Astrocyte of the hippocampus (primary cell): ENCODE measurements at regions not wholly inside any gene's neighbourhood (a gene's known extent, or its start where the extent isn't known, plus 50 kb on each side); places are given as distances from the start of the nearest gene placed in this dataset.
"Not testable (repeated sequence)": the region's sequence is repeated elsewhere in the genome, so short reads cannot be mapped to it uniquely, and the experiment has no call there.

Source experiments
- DNase-seq: peaks from one replicate; pipeline ENCODE4 v3.0.0; 2011; ENCODE audit warnings: low read depth, low spot score

DNA sequence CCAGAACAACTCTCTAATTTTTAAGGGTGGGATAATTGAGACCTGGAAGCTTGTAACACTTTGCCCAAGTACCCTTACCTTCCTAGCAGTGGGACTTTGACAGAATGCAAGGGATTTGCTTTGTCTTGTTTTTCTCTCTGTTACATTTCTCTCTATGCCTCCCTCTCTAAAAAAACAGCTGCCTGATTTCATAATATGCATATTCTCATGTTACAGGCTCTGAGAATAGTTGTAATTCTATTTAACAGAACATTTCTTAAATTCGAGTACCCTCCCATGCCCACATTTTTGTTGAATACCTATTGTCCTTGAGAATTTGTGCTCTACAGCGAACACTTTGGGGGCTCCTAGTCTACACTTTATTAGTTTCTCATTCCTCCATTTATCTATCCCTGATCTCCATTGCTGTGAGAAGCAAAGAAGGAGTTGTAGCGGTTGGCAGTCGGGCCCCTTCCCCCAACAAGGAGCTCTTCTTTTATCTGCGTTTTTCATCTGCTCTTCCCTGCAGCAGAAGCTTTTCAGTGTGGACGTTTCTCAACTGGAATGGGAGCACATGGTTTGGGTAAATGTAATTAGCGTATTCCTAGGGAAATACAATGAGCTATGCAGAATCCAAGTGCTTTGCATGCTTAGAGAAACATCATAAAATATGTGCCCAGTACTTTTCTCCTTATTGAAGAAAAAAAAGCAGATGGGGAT, 117.7 kb upstream of the CCDC90B start:
- DNase-seq, result no peak

DNA sequence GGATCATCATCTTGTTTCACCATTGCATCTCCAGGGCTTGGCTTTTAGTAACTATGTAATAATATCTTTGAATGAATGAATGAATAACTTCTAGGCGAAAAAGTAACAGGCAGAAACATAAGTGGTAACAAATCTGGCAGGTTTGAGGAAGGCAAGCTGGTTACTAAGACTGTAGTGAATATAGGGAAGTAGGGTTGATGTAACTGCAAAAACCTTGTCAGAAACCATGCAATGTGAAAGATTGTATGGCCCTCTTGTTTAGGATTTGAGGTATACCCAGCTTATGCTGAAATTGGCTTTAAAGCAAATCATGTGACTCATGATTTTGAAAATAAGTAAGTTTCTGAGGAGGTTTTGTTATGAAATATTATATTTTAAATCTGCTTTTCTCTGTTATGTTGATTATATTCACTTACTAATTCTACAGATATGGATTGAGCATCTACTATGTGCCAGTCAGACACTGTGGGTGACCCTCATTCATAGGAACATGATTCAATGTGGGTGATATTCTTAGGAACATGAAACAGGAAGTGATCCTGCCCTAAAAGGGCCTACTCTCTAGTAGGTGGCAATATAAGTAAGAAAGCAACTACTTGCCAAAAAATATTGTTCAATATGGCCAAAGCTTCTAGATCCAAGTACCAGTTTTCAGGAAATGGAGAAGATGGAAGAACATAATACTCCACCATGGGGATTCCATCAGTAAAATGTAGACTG, 115.5 kb upstream of the CCDC90B start:
- no peak for DNase-seq

GRCh38 chr11:83394331-83394730, 108.2 kb upstream of the CCDC90B start:
- no peak for DNase-seq

- peak; percentile 32 for DNase-seq
These were observed 106.4 kb upstream of the CCDC90B start for GRCh38 chr11:83392556-83392955.

GRCh38 chr11:83389975-83390374, 103.8 kb upstream of the CCDC90B start:
- DNase-seq, result no peak

- not testable (repeated sequence) for DNase-seq
These were observed 97.7 kb upstream of the CCDC90B start for GRCh38 chr11:83383838-83384237.

GRCh38 chr11:83374311-83374710, 88.1 kb upstream of the CCDC90B start:
- no peak for DNase-seq

DNA sequence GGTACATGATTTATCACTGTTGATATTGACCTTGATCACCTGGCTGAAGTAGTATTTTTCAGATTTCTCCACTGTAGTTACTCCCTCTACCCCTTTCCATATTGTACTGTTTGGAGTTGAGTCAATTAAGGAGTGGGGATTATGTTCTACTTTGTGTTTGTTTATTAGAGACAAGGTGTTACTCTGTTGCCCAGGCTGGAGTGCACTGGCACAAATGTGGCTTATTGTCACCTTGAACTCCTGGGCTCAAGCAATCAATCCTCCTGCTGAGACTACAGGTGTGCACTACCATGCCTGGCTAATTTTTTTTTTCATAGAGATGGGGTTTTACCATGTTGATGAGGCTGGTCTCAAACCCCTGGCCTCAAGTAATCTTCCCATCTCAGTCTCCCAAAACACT, 85.3 kb upstream of the CCDC90B start:
- DNase-seq, result no peak

DNA sequence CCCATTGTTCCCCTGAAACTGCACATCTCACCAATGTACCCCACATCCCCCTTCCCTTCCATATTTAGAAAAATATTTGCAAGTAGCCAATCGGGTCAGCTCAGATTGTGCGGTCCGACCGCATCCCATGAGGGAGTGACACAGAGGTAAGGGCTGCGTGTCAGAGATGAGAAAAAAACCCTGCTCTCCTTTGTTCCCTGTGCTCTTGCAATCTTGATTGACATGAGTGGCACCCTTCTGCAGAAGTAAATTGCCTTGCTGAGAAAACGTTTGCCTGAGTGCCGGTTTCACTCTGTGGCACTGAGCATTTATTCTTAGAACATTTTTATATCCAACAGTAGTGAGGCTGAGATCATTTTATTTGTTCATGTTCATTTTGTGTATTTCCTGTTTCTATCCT, 81.6 kb upstream of the CCDC90B start:
- DNase-seq, result no peak

- peak; percentile 36 for DNase-seq
These were observed 78.4 kb upstream of the CCDC90B start for GRCh38 chr11:83364500-83365045.

GRCh38 chr11:83363312-83363711, 77.1 kb upstream of the CCDC90B start:
- DNase-seq, result peak; percentile 45

DNA sequence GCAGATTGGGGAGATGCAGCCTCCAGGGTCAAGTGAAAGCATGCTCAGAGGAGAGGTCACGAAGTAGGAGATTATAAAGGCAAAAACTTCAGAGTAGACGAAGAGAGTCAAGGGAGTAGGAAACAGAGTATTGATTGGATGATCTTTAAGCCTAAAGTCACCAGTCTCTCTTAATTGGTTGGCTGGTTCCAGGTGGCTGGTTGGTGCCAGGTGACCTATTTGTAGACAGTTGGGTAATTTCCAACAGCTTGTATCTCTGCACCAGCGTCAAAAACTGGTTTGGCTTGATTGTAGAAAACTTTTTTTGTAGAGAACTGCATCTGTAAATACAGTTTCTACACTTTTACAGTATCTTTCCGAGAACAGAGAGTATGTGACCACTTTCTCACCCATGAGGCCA, 75.7 kb upstream of the CCDC90B start:
- DNase-seq, result no peak

DNA sequence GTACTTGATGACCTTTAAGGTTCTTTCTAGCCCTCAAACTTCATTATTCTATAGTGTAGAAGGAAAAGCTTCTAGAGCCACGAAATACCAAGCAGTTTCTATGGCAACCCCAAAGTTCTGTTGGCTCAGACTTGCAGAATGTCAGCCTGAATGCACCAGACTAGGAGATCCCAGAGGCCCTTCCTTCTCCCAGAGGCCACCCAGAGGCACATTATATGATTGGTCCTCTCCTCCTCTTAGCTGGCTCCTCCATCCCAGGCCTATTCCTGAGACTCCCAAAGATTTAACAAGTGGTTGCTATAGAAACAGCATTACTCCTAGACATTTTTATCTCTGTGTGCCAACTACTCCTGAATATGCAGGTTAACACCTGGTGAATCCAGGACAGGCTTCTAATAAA, 69.2 kb upstream of the CCDC90B start:
- peak; percentile 43 for DNase-seq

DNA sequence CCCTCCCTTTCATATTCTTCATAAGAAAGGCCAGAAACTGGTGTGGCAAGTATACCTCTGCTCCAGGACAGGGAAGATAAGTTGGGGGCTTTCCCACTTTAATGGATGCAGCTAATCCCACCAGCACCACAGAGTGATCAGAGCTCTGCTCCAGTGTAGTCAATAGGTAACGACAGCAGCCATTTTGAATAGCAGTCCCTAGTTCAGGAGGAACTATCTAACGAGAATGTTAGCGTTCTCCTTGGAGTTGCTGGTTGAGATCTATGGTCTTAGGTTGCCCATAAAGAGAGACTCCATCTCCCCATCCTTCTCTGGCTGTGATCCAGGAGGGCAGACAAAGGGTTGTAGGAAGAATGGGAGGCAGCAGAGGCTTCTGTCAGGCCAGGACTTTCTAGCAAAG, 64.0 kb upstream of the CCDC90B start:
- no peak for DNase-seq

GRCh38 chr11:83349296-83349695, 63.1 kb upstream of the CCDC90B start:
- no peak for DNase-seq

DNA sequence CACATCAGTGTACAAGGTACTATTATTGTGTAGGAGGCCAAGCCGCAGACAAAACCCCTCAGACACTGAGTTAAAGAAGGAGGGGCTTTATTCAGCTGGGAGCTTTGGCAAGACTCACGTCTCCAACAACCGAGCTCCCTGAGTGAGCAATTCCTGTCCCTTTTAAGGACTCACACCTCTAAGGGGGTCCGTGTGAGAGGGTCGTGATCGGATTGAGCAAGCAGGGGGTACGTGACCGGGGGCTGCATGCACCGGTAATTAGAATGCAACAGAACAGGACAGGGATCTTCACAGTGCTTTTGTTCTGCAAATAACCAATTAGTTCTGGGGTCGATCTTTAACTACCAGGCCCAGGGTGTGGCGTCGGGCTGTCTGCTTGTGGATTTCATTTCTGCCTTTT, 60.5 kb upstream of the CCDC90B start:
- not testable (repeated sequence) for DNase-seq

DNA sequence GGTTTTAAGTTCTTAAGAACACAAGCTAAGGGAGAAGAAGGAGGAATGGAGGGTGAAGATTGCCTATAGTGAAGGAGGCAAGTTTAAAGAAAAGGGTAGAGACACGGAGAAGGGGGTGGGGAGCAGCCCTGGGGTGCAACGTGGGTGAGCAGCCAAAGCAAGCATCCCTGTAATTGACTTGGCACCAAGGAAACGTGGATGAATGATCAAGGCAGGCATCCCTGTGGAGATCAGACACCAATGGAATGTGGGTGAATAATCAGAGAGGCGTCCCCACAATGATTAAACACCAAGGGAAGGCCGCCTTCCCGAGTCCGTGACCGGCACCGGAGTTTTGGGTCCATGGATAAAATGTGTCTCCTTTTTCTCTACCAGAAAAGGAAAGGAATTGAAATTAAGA, 58.4 kb upstream of the CCDC90B start:
- DNase-seq, result not testable (repeated sequence)

DNA sequence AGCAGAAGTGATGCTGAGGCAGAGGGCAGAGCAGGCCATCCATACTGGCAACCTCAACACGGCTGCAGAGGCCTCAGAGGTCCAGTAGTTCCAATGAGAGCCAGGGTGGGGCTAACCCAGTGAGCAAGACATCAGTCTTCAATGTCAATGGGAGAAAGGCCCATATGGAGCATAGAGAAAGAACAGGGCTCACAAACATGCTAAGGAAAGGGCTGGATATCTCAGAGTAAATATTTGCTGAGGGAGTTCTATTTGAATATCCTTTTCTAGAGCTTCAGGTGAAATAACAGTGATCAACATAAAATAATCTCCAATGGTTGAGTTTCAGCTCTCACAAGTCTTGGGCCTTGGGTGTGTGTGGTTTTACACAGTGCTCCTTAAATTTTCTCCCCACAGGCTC, 50.8 kb upstream of the CCDC90B start:
- DNase-seq, result no peak
